Ovary (tissue), 7 donors: ENCODE measurements at regions not wholly inside any gene's neighbourhood (a gene's known extent, or its start where the extent isn't known, plus 50 kb on each side); places are given as distances from the start of the nearest gene placed in this dataset.

ENCODE experiments used
- DNase-seq, 5 donors: peaks; one replicate each; pipeline ENCODE4 v3.0.0-alpha.2; 2019 to 2020
- H3K27ac ChIP-seq, 2 donors: fragments of 200-600 bp; one replicate each; pipeline versions ENCODE4 v1.5.1 to v1.8.0; 2019 to 2022
- H3K27me3 ChIP-seq: fragments of 200-600 bp; one replicate; pipeline ENCODE4 v1.8.0; 2022
- H3K36me3 ChIP-seq: fragments of 200-600 bp; sonication (generic); one replicate; pipeline ENCODE4 v1.5.1; 2019
- H3K4me1 ChIP-seq: one replicate; pipeline ENCODE4 v1.8.1; 2013; ENCODE audit warnings: mild to moderate bottlenecking, moderate library complexity; ENCODE audit not compliant: insufficient read depth
- H3K4me3 ChIP-seq: fragments of 200-600 bp; sonication (generic); one replicate; pipeline ENCODE4 v1.5.1; 2017
- H3K9me3 ChIP-seq, 2 donors: fragments of 200-600 bp in 1 of 2; sonication (generic) in 1 of 2; one replicate each; pipeline versions ENCODE4 v1.5.1 to v1.8.1; 2013 to 2019; ENCODE audit warnings: mild to moderate bottlenecking in 1 of 2, moderate library complexity in 1 of 2
- EP300 ChIP-seq: sonication (generic); formaldehyde crosslinking; IDR thresholded peaks from one replicate; pipeline ENCODE4 v1.6.1; 2017; ENCODE audit warnings: antibody characterized with exemption
- POLR2A ChIP-seq: fragments of 450-650 bp; IDR thresholded peaks from one replicate; pipeline ENCODE4 v1.6.1; 2017; ENCODE audit warnings: antibody characterized with exemption, mild to moderate bottlenecking, moderate library complexity
- WGBS, 3 donors: extraction: QIAGEN DNeasy Blood & Tissue Kit in 1 of 3; methylation state at CpG; one replicate each; pipeline versions ENCODE4 v1.1.5 to v1.1.7; 2013 to 2017; 5-methylcytosine and 5-hydroxymethylcytosine counted together
- intact Hi-C, 4 donors: fragments of 100-400 bp; cut with DNase I; formaldehyde crosslinking; loops; one replicate each; pipeline versions ENCODE4 v1.11.0 to v1.15.1; 2022 to 2023
- TF ChIP-seq, protein P1 (sequence below), 3 donors: fragments of 450-650 bp in 2 of 3; fragments of 200-600 bp in 1 of 3; IDR thresholded peaks; one replicate each; pipeline versions ENCODE4 v1.5.1 to v1.8.0; 2016 to 2022; ENCODE audit warnings: antibody characterized with exemption in 3 of 3, mild to moderate bottlenecking in 1 of 3
- donor health status: DM: no; HTN: no; CAD: no; lungs with moderate emphysema.
- donor health status: DM: no; HTN: no; CAD: no.
- donor health status: Bipolar disorder and iron deficiency.
- donor health status: DM: no; HTN: no; CAD: no.
- donor health status: DM: yes; HTN: yes; CAD: no.

DNA sequence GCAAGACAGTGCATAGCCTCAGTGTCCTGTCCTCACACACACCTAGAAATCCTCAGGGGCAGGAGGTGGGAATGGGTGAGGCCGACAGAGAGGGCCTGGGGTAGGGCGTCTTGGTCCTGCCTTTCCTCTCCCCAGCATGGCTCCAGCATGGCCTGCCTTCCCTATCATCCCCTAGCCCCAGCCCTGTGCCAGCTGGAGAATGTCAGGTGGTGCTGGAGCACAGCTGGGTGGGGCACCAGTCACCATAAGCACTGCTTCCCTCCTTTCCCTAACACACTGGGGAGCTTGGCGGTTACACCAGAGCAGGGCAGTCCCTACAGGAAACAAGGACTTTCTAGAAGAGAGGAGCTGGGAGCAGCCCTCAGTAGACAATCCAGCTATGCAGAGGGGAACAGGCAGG lies 236.8 kb downstream of the KLF13 start:
- H3K4me3 ChIP-seq: no peak overlapping the region
- 91 to 96% (median 96%) methylated on average over 3 of the region's 3 CpGs for WGBS, 3 donors
- intact Hi-C loops: no loop called here
- no peak for DNase-seq
- no peaks in the 10 kb centered on the region for H3K4me1 ChIP-seq
- H3K27ac ChIP-seq: no peak overlapping the region
- H3K9me3 ChIP-seq: peaks cover 0 to 5% of the 10 kb centered on the region in 2 donors
- no peaks in the 10 kb centered on the region for H3K27me3 ChIP-seq
- no peaks in the 10 kb centered on the region for H3K36me3 ChIP-seq
- no peak for TF ChIP-seq EP300
- no peak for TF ChIP-seq POLR2A
- TF ChIP-seq, protein P1, sequence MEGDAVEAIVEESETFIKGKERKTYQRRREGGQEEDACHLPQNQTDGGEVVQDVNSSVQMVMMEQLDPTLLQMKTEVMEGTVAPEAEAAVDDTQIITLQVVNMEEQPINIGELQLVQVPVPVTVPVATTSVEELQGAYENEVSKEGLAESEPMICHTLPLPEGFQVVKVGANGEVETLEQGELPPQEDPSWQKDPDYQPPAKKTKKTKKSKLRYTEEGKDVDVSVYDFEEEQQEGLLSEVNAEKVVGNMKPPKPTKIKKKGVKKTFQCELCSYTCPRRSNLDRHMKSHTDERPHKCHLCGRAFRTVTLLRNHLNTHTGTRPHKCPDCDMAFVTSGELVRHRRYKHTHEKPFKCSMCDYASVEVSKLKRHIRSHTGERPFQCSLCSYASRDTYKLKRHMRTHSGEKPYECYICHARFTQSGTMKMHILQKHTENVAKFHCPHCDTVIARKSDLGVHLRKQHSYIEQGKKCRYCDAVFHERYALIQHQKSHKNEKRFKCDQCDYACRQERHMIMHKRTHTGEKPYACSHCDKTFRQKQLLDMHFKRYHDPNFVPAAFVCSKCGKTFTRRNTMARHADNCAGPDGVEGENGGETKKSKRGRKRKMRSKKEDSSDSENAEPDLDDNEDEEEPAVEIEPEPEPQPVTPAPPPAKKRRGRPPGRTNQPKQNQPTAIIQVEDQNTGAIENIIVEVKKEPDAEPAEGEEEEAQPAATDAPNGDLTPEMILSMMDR (IDR thresholded peaks at IDR 0.05): no peak

DNA sequence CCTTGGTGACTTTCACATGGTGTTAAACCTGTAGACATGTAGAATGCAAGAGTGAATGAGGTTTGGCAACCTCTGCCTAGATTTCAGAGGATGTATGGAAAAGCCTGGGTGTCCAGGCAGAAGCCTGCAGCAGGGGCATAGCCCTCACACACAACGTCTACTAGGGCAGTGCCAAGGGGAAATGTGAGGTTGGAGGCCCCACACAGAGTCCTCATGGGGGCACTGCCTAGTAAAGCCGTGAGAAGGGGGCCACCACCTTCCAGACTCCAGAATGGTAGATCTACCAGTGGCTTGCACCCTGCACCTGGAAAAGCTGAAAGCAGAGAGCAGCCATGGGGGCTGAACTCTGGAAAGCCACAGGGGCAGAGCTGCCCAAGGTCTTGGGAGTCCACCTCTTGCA lies 241.2 kb downstream of the KLF13 start:
- peaks cover 0 to 5% of the 10 kb centered on the region in 2 donors for H3K9me3 ChIP-seq
- TF ChIP-seq EP300 (no peak), POLR2A (no peak)
- TF ChIP-seq, protein P1 (IDR thresholded peaks at IDR 0.05): no peak
- H3K4me1 ChIP-seq: no peaks in the 10 kb centered on the region
- WGBS, 3 donors: 90 to 97% (median 95%) methylated on average over 2 of the region's 2 CpGs
- no peak overlapping the region for H3K4me3 ChIP-seq
- intact Hi-C loops: no loop called here
- no peaks in the 10 kb centered on the region for H3K36me3 ChIP-seq
- no peak overlapping the region for H3K27ac ChIP-seq
- no peaks in the 10 kb centered on the region for H3K27me3 ChIP-seq
- no peak for DNase-seq

DNA sequence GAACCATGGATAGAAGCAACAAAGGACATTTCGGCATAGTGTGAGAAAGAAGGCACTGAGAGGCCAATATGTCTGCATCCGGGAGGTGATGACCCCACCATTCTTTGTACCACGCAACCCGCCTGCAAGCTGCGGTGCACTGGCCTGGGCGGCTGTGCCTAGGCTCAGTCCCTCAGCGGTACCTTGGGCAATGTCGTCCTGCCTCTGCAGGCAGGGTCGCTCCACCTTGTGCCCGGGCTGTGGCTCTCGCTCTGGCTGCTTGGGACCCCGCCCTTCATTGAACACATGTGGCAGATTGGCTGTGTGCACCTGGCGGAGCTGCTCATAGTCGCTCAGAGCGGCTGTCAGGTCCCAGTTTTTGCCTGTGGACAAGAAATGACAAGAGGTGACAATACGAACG lies 243.2 kb downstream of the KLF13 start:
- H3K27me3 ChIP-seq: no peaks in the 10 kb centered on the region
- TF ChIP-seq EP300 (no peak), POLR2A (no peak)
- TF ChIP-seq, protein P1 (IDR thresholded peaks at IDR 0.05): no peak
- H3K27ac ChIP-seq: no peak overlapping the region
- peaks cover 0 to 5% of the 10 kb centered on the region in 2 donors for H3K9me3 ChIP-seq
- DNase-seq: no peak
- intact Hi-C loops: no loop called here
- 95 to 97% (median 96%) methylated on average over 17 of the region's 17 CpGs for WGBS, 3 donors
- H3K4me3 ChIP-seq: no peak overlapping the region
- H3K36me3 ChIP-seq: no peaks in the 10 kb centered on the region
- H3K4me1 ChIP-seq: peaks cover 3% of the 10 kb centered on the region

DNA sequence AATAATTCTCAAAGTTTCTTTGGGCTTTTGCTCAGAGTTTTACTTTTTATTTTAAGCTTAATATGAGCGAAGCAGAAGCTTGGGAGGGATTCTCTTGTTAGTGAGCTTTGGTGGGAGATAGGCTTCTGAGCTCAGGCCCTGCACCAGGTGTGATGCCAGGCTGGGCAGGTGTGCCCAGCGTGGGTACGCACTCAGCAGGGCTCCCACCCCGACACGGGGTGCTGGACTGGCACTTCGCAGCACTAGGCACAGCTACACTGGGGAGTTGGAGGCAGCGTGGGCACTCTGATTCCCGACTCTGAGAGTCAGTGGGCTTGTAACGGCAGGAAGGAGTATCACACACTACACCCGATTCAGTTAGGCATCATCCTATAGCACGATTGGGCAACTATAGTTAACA lies 244.0 kb downstream of the KLF13 start:
- no peaks in the 10 kb centered on the region for H3K36me3 ChIP-seq
- TF ChIP-seq POLR2A (no peak), EP300 (no peak)
- peaks cover 3% of the 10 kb centered on the region for H3K4me1 ChIP-seq
- intact Hi-C loops: no loop called here
- H3K27ac ChIP-seq: no peak overlapping the region
- no peaks in the 10 kb centered on the region for H3K27me3 ChIP-seq
- no peak for DNase-seq
- H3K4me3 ChIP-seq: no peak overlapping the region
- peaks cover 0 to 5% of the 10 kb centered on the region in 2 donors for H3K9me3 ChIP-seq
- WGBS, 3 donors: 93 to 96% (median 95%) methylated on average over 11 of the region's 11 CpGs

DNA sequence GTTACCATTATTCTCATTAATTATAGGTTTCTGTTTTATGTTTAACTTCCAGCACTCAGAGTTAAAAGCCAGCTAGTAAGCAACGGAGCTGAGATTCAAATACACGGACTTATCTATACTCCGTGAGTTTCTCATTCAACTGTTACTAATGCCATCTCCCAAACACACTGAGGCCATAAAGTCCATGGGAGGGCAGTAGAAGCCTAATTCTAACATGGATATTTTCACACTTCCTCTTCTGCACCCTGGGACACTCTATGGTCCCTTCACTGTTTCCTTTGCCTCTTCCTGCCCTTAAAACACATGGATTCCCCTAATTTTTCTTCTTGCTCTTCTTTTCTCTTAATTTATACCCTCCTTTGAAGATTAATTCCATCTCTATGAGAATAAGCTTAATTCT lies 245.0 kb downstream of the KLF13 start:
- no peak for TF ChIP-seq EP300
- TF ChIP-seq POLR2A: no peak
- TF ChIP-seq, protein P1 (IDR thresholded peaks at IDR 0.05): no peak
- H3K27me3 ChIP-seq: no peaks in the 10 kb centered on the region
- DNase-seq: no peak
- WGBS, 3 donors: 45 to 74% (median 56%) methylated on average over 3 of the region's 3 CpGs
- H3K4me1 ChIP-seq: peaks cover 4% of the 10 kb centered on the region
- H3K9me3 ChIP-seq: peaks cover 0 to 5% of the 10 kb centered on the region in 2 donors
- no peak overlapping the region for H3K4me3 ChIP-seq
- intact Hi-C loops: no loop called here
- no peaks in the 10 kb centered on the region for H3K36me3 ChIP-seq
- no peak overlapping the region for H3K27ac ChIP-seq
